ENCODE measurements at regions not wholly inside any gene's neighbourhood (a gene's known extent, or its start where the extent isn't known, plus 50 kb on each side); places are given as distances from the start of the nearest gene placed in this dataset.

GRCh38 chrX:124690495-124690894 is 344.1 kb downstream of the SH2D1A start:
- TF ChIP-seq EZH2 (IDR thresholded peaks at IDR 0.05; ENCODE audit: low read length) (no peak), CTCF (optimal IDR thresholded peaks at IDR 0.05 in 1 of 3, IDR thresholded peaks at IDR 0.05 in 1 of 3, conservative IDR thresholded peaks at IDR 0.05 in 1 of 3; ENCODE audit: extremely low read depth in 1 of 3, insufficient read depth in 2 of 3, low read length in 3 of 3) (no peak)
